GM13976 (cell line): ENCODE measurements at regions not wholly inside any gene's neighbourhood (a gene's known extent, or its start where the extent isn't known, plus 50 kb on each side); places are given as distances from the start of the nearest gene placed in this dataset.
"Not testable (repeated sequence)": the region's sequence is repeated elsewhere in the genome, so short reads cannot be mapped to it uniquely, and the experiment has no call there.

Source experiments
- DNase-seq: peaks from one replicate; pipeline ENCODE4 v3.0.0; 2012; ENCODE audit warnings: low spot score
- CTCF ChIP-seq: IDR thresholded peaks from 2 replicates; pipeline ENCODE4 v1.5.1; 2012; ENCODE audit warnings: borderline replicate concordance, mild to moderate bottlenecking; ENCODE audit not compliant: insufficient read depth; ENCODE audit errors: extremely low read depth, missing control alignments, control extremely low read depth
- in situ Hi-C: fragments of 300-500 bp; cut with MboI; formaldehyde crosslinking; loops from one replicate; pipeline ENCODE4 v1.12.0; 2022; ENCODE audit warnings: low sequenced_read_pairs, mixed read lengths, inconsistent platforms; ENCODE audit not compliant: unreplicated experiment

GRCh38 chr6:112443179-112444065 is 96.3 kb downstream of the RFPL4B start:
- in situ Hi-C loops = no loop called here

GRCh38 chr6:112448786-112449185 is 101.7 kb downstream of the RFPL4B start:
- not testable (repeated sequence) for DNase-seq

More at GRCh38 chr6:112443179-112444065, 96.3 kb downstream of the RFPL4B start:
- no peak for TF ChIP-seq CTCF
- no peak for DNase-seq

GRCh38 chr6:112450663-112451062 is 103.5 kb downstream of the RFPL4B start:
- TF ChIP-seq CTCF = no peak
- in situ Hi-C loops = no loop called here
- no peak for DNase-seq

More at GRCh38 chr6:112448786-112449185, 101.7 kb downstream of the RFPL4B start:
- in situ Hi-C loops = not testable (repeated sequence)

GRCh38 chr6:112457886-112458285 is 110.8 kb downstream of the RFPL4B start:
- no peak for DNase-seq
- TF ChIP-seq CTCF = no peak
- in situ Hi-C loops = no loop called here

GRCh38 chr6:112459758-112460304 is 112.7 kb downstream of the RFPL4B start:
- TF ChIP-seq CTCF = no peak
- in situ Hi-C loops = no loop called here
- DNase-seq = no peak

- TF ChIP-seq CTCF = no peak
- in situ Hi-C loops = no loop called here
- DNase-seq = no peak
Observed at GRCh38 chr6:112464901-112465665, 118.0 kb downstream of the RFPL4B start.

GRCh38 chr6:112466373-112467151 is 119.4 kb downstream of the RFPL4B start:
- no peak for DNase-seq
- in situ Hi-C loops = no loop called here

More at GRCh38 chr6:112466373-112467151, 119.4 kb downstream of the RFPL4B start:
- TF ChIP-seq CTCF = no peak
